ENCODE measurements at regions not wholly inside any gene's neighbourhood (a gene's known extent, or its start where the extent isn't known, plus 50 kb on each side); places are given as distances from the start of the nearest gene placed in this dataset.

DNA sequence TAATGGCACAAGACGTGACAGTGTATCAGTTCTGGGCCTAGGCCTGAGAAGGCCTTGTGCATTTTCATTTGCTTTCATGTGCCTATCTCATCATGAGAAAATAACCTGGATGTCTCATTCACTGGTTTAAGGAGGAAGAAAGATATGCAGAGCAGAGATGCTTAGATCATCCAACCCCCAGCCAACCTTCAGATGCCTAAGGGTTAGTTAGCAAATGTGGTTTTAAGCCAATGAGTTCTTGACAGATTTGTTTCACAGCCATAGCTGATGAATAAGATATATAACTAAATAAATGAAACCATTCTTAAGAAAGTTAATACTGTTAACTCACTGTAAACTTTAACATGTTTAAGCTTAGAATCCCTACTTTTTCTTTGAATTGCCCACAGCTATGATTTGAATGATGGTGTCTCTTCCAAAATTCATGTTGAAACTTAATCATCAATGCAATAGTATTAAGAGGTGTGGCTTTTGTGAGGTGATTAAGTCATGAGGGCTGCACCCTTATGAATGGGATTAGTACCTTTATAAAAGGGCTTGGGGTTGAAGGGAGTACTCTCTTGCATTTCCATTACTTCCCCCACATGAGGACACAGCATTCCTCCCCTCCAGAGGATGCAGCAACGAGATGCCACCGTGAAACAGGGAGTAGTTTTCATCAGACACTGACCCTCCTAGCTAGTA lies 324.6 kb upstream of the TBC1D5 start:
- no peak overlapping the region for H3K27ac ChIP-seq
- DNase-seq: no peak
- intact Hi-C loops (cut with DNase I): no loop called here
- no peaks in the 10 kb centered on the region for H3K36me3 ChIP-seq
- H3K4me1 ChIP-seq: no peaks in the 10 kb centered on the region
- no peak for ATAC-seq
- TF ChIP-seq CTCF (IDR thresholded peaks at IDR 0.05): no peak
- no peak overlapping the region for H3K4me3 ChIP-seq
- H3K27me3 ChIP-seq: no peaks in the 10 kb centered on the region
- no peaks in the 10 kb centered on the region for H3K9me3 ChIP-seq

GRCh38 chr3:18064586-18064985 lies 322.2 kb upstream of the TBC1D5 start:
- Histone ChIP-seq H3K4me3 (no peak overlapping the region), H3K4me1 (no peaks in the 10 kb centered on the region), H3K9me3 (no peaks in the 10 kb centered on the region), H3K36me3 (no peaks in the 10 kb centered on the region), H3K27ac (no peak overlapping the region), H3K27me3 (no peaks in the 10 kb centered on the region)
- ATAC-seq: no peak
- no peak for TF ChIP-seq CTCF (IDR thresholded peaks at IDR 0.05)
- intact Hi-C loops (cut with DNase I): no loop called here
- DNase-seq: no peak

- no peaks in the 10 kb centered on the region for H3K27me3 ChIP-seq
- no peak for TF ChIP-seq CTCF (IDR thresholded peaks at IDR 0.05)
- no peak overlapping the region for H3K4me3 ChIP-seq
- no peaks in the 10 kb centered on the region for H3K4me1 ChIP-seq
- no peaks in the 10 kb centered on the region for H3K9me3 ChIP-seq
- intact Hi-C loops (cut with DNase I): no loop called here
- no peaks in the 10 kb centered on the region for H3K36me3 ChIP-seq
- H3K27ac ChIP-seq: no peak overlapping the region
- DNase-seq (no peak), ATAC-seq (no peak)
Observed at GRCh38 chr3:18062657-18063025, 320.2 kb upstream of the TBC1D5 start.

DNA sequence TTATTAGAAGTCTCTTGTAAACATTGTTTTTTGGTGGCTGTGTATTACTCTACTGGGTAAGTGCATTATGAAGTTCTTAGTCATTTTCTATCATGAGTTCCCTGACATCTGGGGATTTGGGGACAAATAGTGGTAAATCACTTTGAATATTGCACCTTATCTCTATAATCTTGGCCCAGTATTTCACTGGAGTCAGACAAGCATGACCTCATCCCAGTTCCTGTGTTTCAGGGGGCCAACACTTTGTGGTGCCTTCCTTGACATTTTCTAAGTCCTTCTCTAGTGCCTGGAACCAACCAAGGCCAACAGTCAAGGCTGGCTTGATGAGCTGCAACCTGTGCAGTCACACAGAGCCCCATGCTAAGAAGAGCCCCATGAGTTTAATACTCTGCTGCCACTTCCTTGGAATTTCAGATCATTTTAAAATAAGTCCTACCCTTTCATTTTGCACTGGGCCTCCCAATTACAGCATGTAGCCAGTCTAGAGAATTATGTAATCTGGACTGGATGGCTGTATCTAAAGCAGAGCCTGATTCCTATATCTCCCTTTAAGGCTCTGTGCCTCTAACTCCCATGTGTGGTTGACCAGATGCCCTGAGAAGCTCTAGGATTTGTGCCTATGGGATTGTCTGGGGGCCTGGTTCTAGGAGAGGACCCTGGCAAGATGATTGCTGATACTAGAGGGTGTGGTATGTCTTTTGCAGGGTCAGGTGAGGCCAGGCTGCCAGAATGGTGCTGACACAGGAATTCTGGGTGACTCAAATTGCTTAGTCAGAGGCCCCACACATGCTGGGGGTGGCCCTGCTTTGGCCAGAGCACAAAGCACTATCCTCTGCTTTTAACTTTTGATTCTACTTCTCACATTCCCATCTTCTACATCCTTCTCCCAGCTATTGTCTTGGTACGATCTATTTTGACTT lies 319.6 kb upstream of the TBC1D5 start:
- intact Hi-C loops (cut with DNase I): no loop called here
- Histone ChIP-seq H3K27me3 (no peaks in the 10 kb centered on the region), H3K4me1 (no peaks in the 10 kb centered on the region), H3K36me3 (no peaks in the 10 kb centered on the region), H3K27ac (no peak overlapping the region), H3K9me3 (no peaks in the 10 kb centered on the region), H3K4me3 (no peak overlapping the region)
- ATAC-seq (no peak), DNase-seq (no peak)
- no peak for TF ChIP-seq CTCF (IDR thresholded peaks at IDR 0.05)

- no peak for TF ChIP-seq CTCF (IDR thresholded peaks at IDR 0.05)
- Histone ChIP-seq H3K27me3 (no peaks in the 10 kb centered on the region), H3K4me1 (no peaks in the 10 kb centered on the region), H3K4me3 (no peak overlapping the region), H3K36me3 (no peaks in the 10 kb centered on the region), H3K9me3 (no peaks in the 10 kb centered on the region), H3K27ac (no peak overlapping the region)
- DNase-seq: no peak
- intact Hi-C loops (cut with DNase I): no loop called here
- ATAC-seq: no peak
Observed at GRCh38 chr3:18058666-18059065, 316.2 kb upstream of the TBC1D5 start.

Data from upper lobe of right lung (tissue), 1 donor.